ENCODE measurements at regions not wholly inside any gene's neighbourhood (a gene's known extent, or its start where the extent isn't known, plus 50 kb on each side); places are given as distances from the start of the nearest gene placed in this dataset.

GRCh38 chr10:132131581-132132420, 54.9 kb upstream of the DPYSL4 start:
- Histone ChIP-seq H3K27me3 (peaks cover 0 to 2% (median 0%) of the 10 kb centered on the region in 4 donors), H3K4me1 (no peaks in the 10 kb centered on the region), H3K4me3 (no peak overlapping the region), H3K9me3 (no peaks in the 10 kb centered on the region), H3K36me3 (no peaks in the 10 kb centered on the region), H3K27ac (no peak overlapping the region)
- 77% methylated on average over 13 to 20 of the region's 22 CpGs for WGBS, 2 donors
- TF ChIP-seq POLR2AphosphoS5 (IDR thresholded peaks at IDR 0.05), result no peak
- TF ChIP-seq, protein P1, sequence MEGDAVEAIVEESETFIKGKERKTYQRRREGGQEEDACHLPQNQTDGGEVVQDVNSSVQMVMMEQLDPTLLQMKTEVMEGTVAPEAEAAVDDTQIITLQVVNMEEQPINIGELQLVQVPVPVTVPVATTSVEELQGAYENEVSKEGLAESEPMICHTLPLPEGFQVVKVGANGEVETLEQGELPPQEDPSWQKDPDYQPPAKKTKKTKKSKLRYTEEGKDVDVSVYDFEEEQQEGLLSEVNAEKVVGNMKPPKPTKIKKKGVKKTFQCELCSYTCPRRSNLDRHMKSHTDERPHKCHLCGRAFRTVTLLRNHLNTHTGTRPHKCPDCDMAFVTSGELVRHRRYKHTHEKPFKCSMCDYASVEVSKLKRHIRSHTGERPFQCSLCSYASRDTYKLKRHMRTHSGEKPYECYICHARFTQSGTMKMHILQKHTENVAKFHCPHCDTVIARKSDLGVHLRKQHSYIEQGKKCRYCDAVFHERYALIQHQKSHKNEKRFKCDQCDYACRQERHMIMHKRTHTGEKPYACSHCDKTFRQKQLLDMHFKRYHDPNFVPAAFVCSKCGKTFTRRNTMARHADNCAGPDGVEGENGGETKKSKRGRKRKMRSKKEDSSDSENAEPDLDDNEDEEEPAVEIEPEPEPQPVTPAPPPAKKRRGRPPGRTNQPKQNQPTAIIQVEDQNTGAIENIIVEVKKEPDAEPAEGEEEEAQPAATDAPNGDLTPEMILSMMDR (IDR thresholded peaks at IDR 0.05), result no peak
- TF ChIP-seq POLR2A (IDR thresholded peaks at IDR 0.05), result no peak
- no peak for TF ChIP-seq EP300 (IDR thresholded peaks at IDR 0.05)
- ATAC-seq (ENCODE audit: low FRiP score in 2 of 2) (no peak), DNase-seq (no peak)

DNA sequence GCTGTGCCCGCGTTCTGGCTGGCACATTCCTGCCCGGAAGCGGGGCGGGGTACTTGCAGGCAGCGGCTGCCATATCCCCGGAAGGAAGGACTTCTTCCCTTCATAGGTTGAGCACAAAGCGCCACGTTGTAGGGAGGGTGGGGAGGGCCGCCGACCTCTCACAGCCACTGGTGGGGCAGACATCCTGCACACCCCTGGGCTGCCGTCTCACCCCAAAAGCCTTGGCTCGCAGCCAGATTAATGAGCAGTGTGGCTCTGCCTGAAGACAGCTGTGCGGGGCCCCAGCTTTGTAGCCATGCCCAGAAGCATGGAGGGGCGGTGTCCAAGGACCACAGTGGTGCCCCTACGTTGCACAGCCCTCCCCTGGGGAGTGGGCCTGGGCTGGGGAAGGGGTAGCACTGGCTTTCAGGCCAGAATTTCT, 54.3 kb upstream of the DPYSL4 start:
- TF ChIP-seq, protein P1 (IDR thresholded peaks at IDR 0.05), result no peak
- TF ChIP-seq EP300 (IDR thresholded peaks at IDR 0.05) (no peak), POLR2A (IDR thresholded peaks at IDR 0.05) (no peak), POLR2AphosphoS5 (IDR thresholded peaks at IDR 0.05) (no peak)
- H3K27me3 ChIP-seq, result peaks cover 0 to 2% (median 0%) of the 10 kb centered on the region in 4 donors

GRCh38 chr10:132133005-132133404, 53.7 kb upstream of the DPYSL4 start:
- Histone ChIP-seq H3K27ac (no peak overlapping the region), H3K4me3 (no peak overlapping the region), H3K36me3 (no peaks in the 10 kb centered on the region), H3K4me1 (no peaks in the 10 kb centered on the region), H3K27me3 (peaks cover 0 to 2% (median 0%) of the 10 kb centered on the region in 4 donors), H3K9me3 (no peaks in the 10 kb centered on the region)
- DNase-seq (no peak), ATAC-seq (ENCODE audit: low FRiP score in 2 of 2) (no peak)
- 38 to 54% methylated on average over 7 to 16 of the region's 18 CpGs for WGBS, 2 donors
- TF ChIP-seq, protein P1 (IDR thresholded peaks at IDR 0.05), result no peak
- TF ChIP-seq POLR2AphosphoS5 (IDR thresholded peaks at IDR 0.05), result no peak
- TF ChIP-seq POLR2A (IDR thresholded peaks at IDR 0.05), result no peak
- TF ChIP-seq EP300 (IDR thresholded peaks at IDR 0.05), result no peak

More for the DNA sequence above, 54.3 kb upstream of the DPYSL4 start:
- no peak overlapping the region for H3K27ac ChIP-seq
- WGBS, 2 donors, result 35 to 51% methylated on average over 16 of the region's 16 CpGs
- no peaks in the 10 kb centered on the region for H3K9me3 ChIP-seq
- H3K36me3 ChIP-seq, result no peaks in the 10 kb centered on the region
- ATAC-seq (ENCODE audit: low FRiP score in 2 of 2) (no peak), DNase-seq (no peak)
- no peaks in the 10 kb centered on the region for H3K4me1 ChIP-seq
- no peak overlapping the region for H3K4me3 ChIP-seq

DNA sequence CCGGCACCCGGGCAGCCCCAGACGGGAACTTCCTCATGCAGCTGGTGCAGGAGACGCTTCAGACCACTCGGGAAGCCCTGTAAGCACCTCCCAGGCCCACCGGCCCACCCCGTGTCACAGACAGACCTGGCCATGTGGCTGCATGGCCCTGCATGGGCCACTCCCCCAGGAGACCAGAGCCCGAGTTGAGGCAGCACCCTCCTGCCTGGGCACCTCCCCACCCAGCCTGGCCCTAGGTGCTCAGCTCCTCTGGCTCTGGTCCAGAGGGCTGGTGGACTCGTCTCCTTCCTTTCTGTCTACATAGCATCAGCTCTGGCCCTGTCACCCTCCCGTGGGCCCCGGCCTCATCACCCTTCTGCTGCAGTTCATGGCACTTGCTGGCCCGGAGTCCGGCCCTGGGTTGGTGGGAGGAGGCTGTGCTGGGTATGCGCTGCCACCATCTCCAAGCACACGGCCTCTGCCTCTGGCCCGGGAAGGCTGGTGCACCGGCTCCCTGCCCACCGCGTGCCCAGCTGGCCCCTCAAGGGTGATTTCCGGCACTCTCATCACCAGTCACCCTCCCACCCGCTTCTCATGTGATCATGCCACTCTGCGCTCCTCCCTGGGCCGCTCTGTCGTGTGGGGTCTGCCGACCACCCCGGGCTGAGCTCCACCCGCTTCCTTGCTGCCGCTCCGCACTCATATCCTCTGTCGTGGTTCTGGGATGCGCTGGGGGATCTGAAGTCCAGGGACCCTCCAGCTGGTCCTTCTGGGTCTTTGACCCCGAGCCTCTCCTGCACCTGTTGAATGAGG, 53.1 kb upstream of the DPYSL4 start:
- no peak for DNase-seq
- H3K4me1 ChIP-seq, result no peaks in the 10 kb centered on the region
- no peaks in the 10 kb centered on the region for H3K9me3 ChIP-seq
- H3K4me3 ChIP-seq, result no peak overlapping the region
- H3K36me3 ChIP-seq, result no peaks in the 10 kb centered on the region
- peaks cover 0 to 2% (median 0%) of the 10 kb centered on the region in 4 donors for H3K27me3 ChIP-seq
- WGBS, 2 donors, result 77% methylated on average over 28 to 29 of the region's 32 CpGs
- peak in 1 of 2 donors; percentile 31 for ATAC-seq (ENCODE audit: low FRiP score in 2 of 2)
- H3K27ac ChIP-seq, result no peak overlapping the region
- TF ChIP-seq POLR2AphosphoS5 (IDR thresholded peaks at IDR 0.05) (no peak), EP300 (IDR thresholded peaks at IDR 0.05) (no peak), POLR2A (IDR thresholded peaks at IDR 0.05) (no peak)
- TF ChIP-seq, protein P1 (IDR thresholded peaks at IDR 0.05), result no peak

Measured in upper lobe of left lung (tissue), 6 donors.